ENCODE measurements at regions not wholly inside any gene's neighbourhood (a gene's known extent, or its start where the extent isn't known, plus 50 kb on each side); places are given as distances from the start of the nearest gene placed in this dataset.

- Histone ChIP-seq H3K36me3 (ENCODE audit: control insufficient read depth, insufficient read depth, low read length, severe bottlenecking) (no peaks in the 10 kb centered on the region), H3K9ac (ENCODE audit: low read length) (no peak overlapping the region), H3K4me1 (ENCODE audit: control insufficient read depth, insufficient read depth, low read length) (no peaks in the 10 kb centered on the region), H3K27me3 (replicated peaks; ENCODE audit: control insufficient read depth, insufficient read depth, low read length) (no peaks in the 10 kb centered on the region), H3K9me3 (ENCODE audit: control insufficient read depth, low read length) (peaks cover 14% of the 10 kb centered on the region), H3K4me3 (ENCODE audit: low read length) (no peak overlapping the region)
- DNase-seq (ENCODE audit: low read depth), result no peak
Measured at GRCh38 chr10:130244031-130244927, 108.1 kb downstream of the GLRX3 start.

DNA sequence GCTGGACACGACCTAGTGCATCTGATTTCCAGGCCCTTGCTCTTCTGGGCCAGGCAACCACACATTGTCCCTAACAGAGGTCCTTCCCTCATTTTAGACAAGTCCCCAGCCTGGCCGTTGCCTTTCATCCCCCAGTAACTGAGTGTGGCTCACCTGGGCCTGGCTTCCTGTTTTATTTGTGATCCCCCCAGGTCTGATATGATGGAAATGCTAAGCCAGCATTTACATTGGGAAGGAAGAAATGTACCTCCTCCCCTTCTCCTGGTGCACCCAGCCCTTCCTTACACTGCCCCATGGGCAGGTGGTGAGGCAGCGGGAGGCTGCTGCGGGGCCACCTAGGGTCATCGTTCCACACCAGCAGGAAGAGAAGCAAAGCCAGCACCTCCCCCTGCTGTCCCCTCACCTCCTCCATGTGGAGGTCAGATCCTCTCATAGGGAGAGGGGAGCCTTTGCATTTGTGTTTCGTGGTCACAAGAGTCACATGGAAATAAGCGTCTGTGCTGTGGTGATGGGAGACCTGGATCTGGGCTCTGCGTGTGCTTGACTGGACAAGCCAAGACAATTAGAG lies 108.8 kb downstream of the GLRX3 start:
- DNase-seq (ENCODE audit: low read depth), result no peak
- no peaks in the 10 kb centered on the region for H3K27me3 ChIP-seq (replicated peaks; ENCODE audit: control insufficient read depth, insufficient read depth, low read length)
- no peaks in the 10 kb centered on the region for H3K4me1 ChIP-seq (ENCODE audit: control insufficient read depth, insufficient read depth, low read length)
- H3K9me3 ChIP-seq (ENCODE audit: control insufficient read depth, low read length), result peaks cover 22% of the 10 kb centered on the region
- no peak overlapping the region for H3K9ac ChIP-seq (ENCODE audit: low read length)
- H3K4me3 ChIP-seq (ENCODE audit: low read length), result no peak overlapping the region
- H3K36me3 ChIP-seq (ENCODE audit: control insufficient read depth, insufficient read depth, low read length, severe bottlenecking), result no peaks in the 10 kb centered on the region

GRCh38 chr10:130246113-130246512 lies 109.9 kb downstream of the GLRX3 start:
- H3K4me3 ChIP-seq (ENCODE audit: low read length), result no peak overlapping the region
- no peaks in the 10 kb centered on the region for H3K36me3 ChIP-seq (ENCODE audit: control insufficient read depth, insufficient read depth, low read length, severe bottlenecking)
- H3K9me3 ChIP-seq (ENCODE audit: control insufficient read depth, low read length), result peaks cover 30% of the 10 kb centered on the region
- no peaks in the 10 kb centered on the region for H3K4me1 ChIP-seq (ENCODE audit: control insufficient read depth, insufficient read depth, low read length)
- no peak overlapping the region for H3K9ac ChIP-seq (ENCODE audit: low read length)
- H3K27me3 ChIP-seq (replicated peaks; ENCODE audit: control insufficient read depth, insufficient read depth, low read length), result no peaks in the 10 kb centered on the region
- DNase-seq (ENCODE audit: low read depth), result no peak

GRCh38 chr10:130250127-130250526 lies 113.9 kb downstream of the GLRX3 start:
- Histone ChIP-seq H3K4me3 (ENCODE audit: low read length) (no peak overlapping the region), H3K36me3 (ENCODE audit: control insufficient read depth, insufficient read depth, low read length, severe bottlenecking) (no peaks in the 10 kb centered on the region), H3K9me3 (ENCODE audit: control insufficient read depth, low read length) (peaks cover 31% of the 10 kb centered on the region), H3K27me3 (replicated peaks; ENCODE audit: control insufficient read depth, insufficient read depth, low read length) (no peaks in the 10 kb centered on the region), H3K9ac (ENCODE audit: low read length) (no peak overlapping the region), H3K4me1 (ENCODE audit: control insufficient read depth, insufficient read depth, low read length) (no peaks in the 10 kb centered on the region)
- no peak for DNase-seq (ENCODE audit: low read depth)

DNA sequence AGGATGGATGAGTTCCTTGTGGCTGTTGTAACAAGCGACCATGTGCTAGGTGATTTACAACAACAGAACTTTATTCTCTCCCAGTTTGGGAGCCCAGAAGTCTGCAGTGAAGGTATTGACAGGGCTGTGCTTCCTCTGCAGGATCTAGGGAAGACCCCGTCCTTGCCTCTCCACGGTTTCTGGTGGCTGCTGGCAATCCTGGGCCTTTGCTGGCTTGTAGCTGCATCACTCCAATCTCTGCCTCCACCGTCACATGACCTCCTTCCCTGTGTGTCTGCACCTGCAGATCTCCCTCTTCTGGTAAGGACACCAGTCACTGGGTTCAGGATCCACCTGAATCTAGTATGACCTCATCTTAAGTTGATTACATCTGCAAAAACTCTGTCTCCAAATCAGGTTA lies 115.6 kb downstream of the GLRX3 start:
- Histone ChIP-seq H3K4me3 (ENCODE audit: low read length) (no peak overlapping the region), H3K9ac (ENCODE audit: low read length) (no peak overlapping the region), H3K4me1 (ENCODE audit: control insufficient read depth, insufficient read depth, low read length) (no peaks in the 10 kb centered on the region), H3K27me3 (replicated peaks; ENCODE audit: control insufficient read depth, insufficient read depth, low read length) (no peaks in the 10 kb centered on the region), H3K36me3 (ENCODE audit: control insufficient read depth, insufficient read depth, low read length, severe bottlenecking) (no peaks in the 10 kb centered on the region), H3K9me3 (ENCODE audit: control insufficient read depth, low read length) (peaks cover 34% of the 10 kb centered on the region)
- no peak for DNase-seq (ENCODE audit: low read depth)

DNA sequence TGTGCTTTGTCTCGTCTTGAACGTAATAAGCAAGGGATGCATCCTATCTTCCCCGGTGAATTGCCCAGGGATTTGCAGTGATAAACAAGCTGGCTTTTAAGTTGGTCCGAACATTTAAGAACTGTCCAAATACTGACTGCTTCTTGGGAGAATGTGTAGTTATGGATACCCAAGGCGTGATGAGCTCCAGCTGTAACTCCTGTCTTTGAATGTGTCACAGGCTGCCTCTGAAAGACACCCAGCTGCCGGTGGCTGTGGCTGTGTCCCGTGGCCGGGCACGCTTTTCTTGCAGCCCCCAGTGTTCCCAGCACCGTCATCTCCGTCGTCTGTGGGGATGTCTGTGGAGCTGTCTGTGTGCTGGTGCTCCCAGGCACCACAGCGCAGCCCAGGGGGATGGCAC lies 118.1 kb downstream of the GLRX3 start:
- no peak overlapping the region for H3K9ac ChIP-seq (ENCODE audit: low read length)
- no peak overlapping the region for H3K4me3 ChIP-seq (ENCODE audit: low read length)
- peak; percentile 1 for DNase-seq (ENCODE audit: low read depth)
- H3K36me3 ChIP-seq (ENCODE audit: control insufficient read depth, insufficient read depth, low read length, severe bottlenecking), result no peaks in the 10 kb centered on the region
- H3K9me3 ChIP-seq (ENCODE audit: control insufficient read depth, low read length), result peaks cover 29% of the 10 kb centered on the region
- H3K4me1 ChIP-seq (ENCODE audit: control insufficient read depth, insufficient read depth, low read length), result no peaks in the 10 kb centered on the region
- no peaks in the 10 kb centered on the region for H3K27me3 ChIP-seq (replicated peaks; ENCODE audit: control insufficient read depth, insufficient read depth, low read length)

DNA sequence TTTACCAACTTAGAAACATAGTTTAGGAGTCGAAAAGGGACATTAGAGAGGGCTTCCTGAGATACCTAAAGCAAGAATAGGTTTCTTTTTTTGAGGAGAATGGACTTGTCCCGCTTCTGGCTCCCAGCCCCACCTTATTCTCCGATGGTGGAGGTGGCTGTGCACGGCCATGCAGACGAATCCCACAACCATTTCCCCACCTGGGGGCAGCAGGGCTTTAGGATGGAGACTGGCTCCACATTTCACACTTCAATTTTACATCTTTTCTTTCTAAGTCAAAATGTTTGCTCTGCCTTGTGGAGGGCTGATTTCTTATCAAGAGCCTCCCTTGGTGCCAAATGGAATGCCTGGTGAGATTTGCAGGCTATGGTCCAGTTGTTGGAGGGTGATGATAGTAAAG lies 118.5 kb downstream of the GLRX3 start:
- H3K27me3 ChIP-seq (replicated peaks; ENCODE audit: control insufficient read depth, insufficient read depth, low read length), result no peaks in the 10 kb centered on the region
- no peaks in the 10 kb centered on the region for H3K4me1 ChIP-seq (ENCODE audit: control insufficient read depth, insufficient read depth, low read length)
- no peaks in the 10 kb centered on the region for H3K36me3 ChIP-seq (ENCODE audit: control insufficient read depth, insufficient read depth, low read length, severe bottlenecking)
- DNase-seq (ENCODE audit: low read depth), result no peak
- H3K9me3 ChIP-seq (ENCODE audit: control insufficient read depth, low read length), result peaks cover 24% of the 10 kb centered on the region
- H3K4me3 ChIP-seq (ENCODE audit: low read length), result no peak overlapping the region
- H3K9ac ChIP-seq (ENCODE audit: low read length), result no peak overlapping the region

GRCh38 chr10:130255777-130256176 lies 119.6 kb downstream of the GLRX3 start:
- no peak for DNase-seq (ENCODE audit: low read depth)
- Histone ChIP-seq H3K4me1 (ENCODE audit: control insufficient read depth, insufficient read depth, low read length) (no peaks in the 10 kb centered on the region), H3K27me3 (replicated peaks; ENCODE audit: control insufficient read depth, insufficient read depth, low read length) (no peaks in the 10 kb centered on the region), H3K9ac (ENCODE audit: low read length) (no peak overlapping the region), H3K4me3 (ENCODE audit: low read length) (no peak overlapping the region), H3K36me3 (ENCODE audit: control insufficient read depth, insufficient read depth, low read length, severe bottlenecking) (no peaks in the 10 kb centered on the region), H3K9me3 (ENCODE audit: control insufficient read depth, low read length) (peaks cover 17% of the 10 kb centered on the region)

GRCh38 chr10:130257897-130258296 lies 121.7 kb downstream of the GLRX3 start:
- peaks cover 9% of the 10 kb centered on the region for H3K9me3 ChIP-seq (ENCODE audit: control insufficient read depth, low read length)
- H3K4me3 ChIP-seq (ENCODE audit: low read length), result no peak overlapping the region
- no peaks in the 10 kb centered on the region for H3K27me3 ChIP-seq (replicated peaks; ENCODE audit: control insufficient read depth, insufficient read depth, low read length)
- H3K9ac ChIP-seq (ENCODE audit: low read length), result no peak overlapping the region
- no peaks in the 10 kb centered on the region for H3K4me1 ChIP-seq (ENCODE audit: control insufficient read depth, insufficient read depth, low read length)
- DNase-seq (ENCODE audit: low read depth), result no peak
- no peaks in the 10 kb centered on the region for H3K36me3 ChIP-seq (ENCODE audit: control insufficient read depth, insufficient read depth, low read length, severe bottlenecking)

GRCh38 chr10:130259380-130259779 lies 123.2 kb downstream of the GLRX3 start:
- DNase-seq (ENCODE audit: low read depth), result no peak
- Histone ChIP-seq H3K27me3 (replicated peaks; ENCODE audit: control insufficient read depth, insufficient read depth, low read length) (no peaks in the 10 kb centered on the region), H3K9ac (ENCODE audit: low read length) (no peak overlapping the region), H3K9me3 (ENCODE audit: control insufficient read depth, low read length) (peaks cover 12% of the 10 kb centered on the region), H3K36me3 (ENCODE audit: control insufficient read depth, insufficient read depth, low read length, severe bottlenecking) (no peaks in the 10 kb centered on the region), H3K4me3 (ENCODE audit: low read length) (no peak overlapping the region), H3K4me1 (ENCODE audit: control insufficient read depth, insufficient read depth, low read length) (no peaks in the 10 kb centered on the region)

- Histone ChIP-seq H3K9ac (ENCODE audit: low read length) (no peak overlapping the region), H3K27me3 (replicated peaks; ENCODE audit: control insufficient read depth, insufficient read depth, low read length) (no peaks in the 10 kb centered on the region), H3K4me1 (ENCODE audit: control insufficient read depth, insufficient read depth, low read length) (no peaks in the 10 kb centered on the region), H3K4me3 (ENCODE audit: low read length) (no peak overlapping the region), H3K9me3 (ENCODE audit: control insufficient read depth, low read length) (peaks cover 22% of the 10 kb centered on the region), H3K36me3 (ENCODE audit: control insufficient read depth, insufficient read depth, low read length, severe bottlenecking) (no peaks in the 10 kb centered on the region)
- no peak for DNase-seq (ENCODE audit: low read depth)
Measured at GRCh38 chr10:130261306-130261705, 125.1 kb downstream of the GLRX3 start.
